ENCODE measurements at regions not wholly inside any gene's neighbourhood (a gene's known extent, or its start where the extent isn't known, plus 50 kb on each side); places are given as distances from the start of the nearest gene placed in this dataset.

DNA sequence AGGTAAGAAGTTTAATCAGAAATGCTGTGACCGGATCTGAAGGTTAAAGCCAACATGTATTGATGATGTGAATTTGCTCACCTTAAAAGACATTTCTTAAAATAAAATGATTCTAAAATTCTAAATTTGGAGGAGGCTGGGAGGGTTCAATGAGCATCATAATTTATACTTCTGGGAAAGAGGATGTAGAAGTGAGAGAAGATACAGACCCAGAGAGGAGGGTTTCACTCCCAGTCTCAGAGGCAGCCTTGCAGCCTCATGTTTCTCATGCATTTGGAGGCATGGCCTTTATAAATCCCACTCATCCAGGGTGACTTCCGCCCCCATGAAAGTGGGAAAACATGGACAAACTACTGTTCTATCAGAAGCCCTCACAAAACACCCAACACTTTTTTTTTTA, 305.6 kb upstream of the PITRM1 start:
- DNase-seq: no peak

DNA sequence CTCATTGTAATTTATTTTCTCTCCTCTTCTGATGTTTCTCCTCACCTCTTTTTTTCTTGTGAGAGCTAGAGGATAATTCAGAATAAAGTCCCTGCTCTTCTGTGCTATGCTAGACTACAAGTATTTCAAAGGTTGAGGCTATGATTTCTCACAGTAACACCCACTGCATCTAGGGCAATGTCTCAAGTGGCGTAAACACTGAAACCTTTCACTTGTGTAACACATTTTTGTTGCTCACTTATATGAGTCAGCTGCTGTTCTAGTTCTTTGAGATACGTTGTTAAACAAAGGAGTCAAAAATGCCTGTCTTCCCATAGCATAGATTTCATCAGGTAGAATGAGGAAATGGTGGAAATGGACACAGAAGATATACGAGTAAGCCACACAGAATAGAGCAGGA, 305.1 kb upstream of the PITRM1 start:
- no peak for DNase-seq

DNA sequence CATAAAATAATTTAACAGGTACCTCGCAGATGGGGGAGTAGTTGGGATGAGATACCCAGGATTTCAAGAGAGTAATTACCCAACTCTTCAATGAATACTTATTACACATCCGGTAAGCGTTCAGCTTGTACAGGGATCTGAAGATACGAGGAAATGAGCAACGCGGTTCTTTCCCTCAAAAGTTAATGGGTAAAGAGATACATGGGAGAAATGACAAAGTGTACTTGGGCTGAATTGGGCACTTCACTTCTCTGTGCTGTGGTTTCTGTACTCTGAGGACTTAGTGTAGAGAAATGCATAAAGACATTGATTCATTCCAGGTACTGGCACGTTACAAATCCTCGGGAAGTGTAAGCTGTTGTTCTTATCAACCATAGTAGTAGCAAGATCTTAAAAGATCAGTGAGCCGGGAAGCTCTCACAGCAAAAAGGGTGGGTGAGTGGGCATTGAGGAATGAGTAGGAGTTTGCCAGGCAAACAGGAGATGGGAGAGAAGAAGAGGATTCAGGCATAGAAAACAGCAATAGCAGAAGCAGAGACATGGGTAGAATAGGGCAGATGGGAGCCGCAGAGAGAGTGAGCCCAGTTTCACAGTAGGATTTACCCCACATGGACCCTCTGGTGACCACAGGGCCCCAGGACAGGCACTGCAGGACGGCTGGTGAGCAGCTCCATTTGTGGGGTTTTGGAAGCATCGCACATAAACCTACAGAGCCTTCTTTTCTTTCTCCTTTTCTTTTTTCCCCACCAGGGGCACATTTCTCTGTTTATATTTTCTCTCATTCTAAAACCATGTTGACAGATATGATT, 304.3 kb upstream of the PITRM1 start:
- no peak for DNase-seq

DNA sequence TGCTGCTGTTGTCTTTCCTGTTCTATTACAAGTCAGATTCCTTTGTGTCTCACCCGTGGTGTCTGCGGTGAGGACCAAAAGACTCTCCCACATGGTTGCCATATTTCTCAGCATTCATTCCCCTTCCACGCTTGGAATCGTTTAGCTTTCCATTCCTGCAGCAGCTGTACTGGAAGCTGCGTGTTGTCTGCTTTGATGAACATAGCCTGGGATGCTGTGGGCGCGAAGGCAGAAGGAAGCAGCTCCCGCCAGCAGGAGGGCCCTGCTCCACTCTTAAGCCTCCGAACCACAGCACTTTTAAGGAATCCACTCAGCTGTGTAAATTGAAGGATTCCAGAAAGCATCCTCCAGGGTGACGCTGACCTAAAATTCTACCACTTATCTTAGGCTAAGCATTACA, 303.6 kb upstream of the PITRM1 start:
- no peak for DNase-seq

DNA sequence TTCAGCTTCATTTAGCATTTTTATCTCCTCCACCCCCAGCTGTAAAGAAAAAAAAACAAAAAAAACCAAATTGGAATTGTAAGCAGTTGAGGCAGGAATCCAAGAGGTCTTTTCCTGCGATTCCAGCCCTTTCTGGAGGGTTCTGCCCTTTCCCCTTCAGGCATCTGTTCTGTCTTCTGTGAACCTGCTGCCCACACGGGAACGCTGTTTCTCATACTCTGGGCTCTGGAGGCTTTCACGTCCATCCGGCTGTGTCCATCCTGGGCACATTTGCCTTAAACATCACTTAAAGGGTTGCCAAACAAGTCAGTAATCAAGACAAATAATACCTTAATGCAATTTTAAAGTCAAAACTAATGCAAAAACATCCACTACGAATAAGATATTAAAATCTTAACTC, 302.8 kb upstream of the PITRM1 start:
- no peak for DNase-seq

DNA sequence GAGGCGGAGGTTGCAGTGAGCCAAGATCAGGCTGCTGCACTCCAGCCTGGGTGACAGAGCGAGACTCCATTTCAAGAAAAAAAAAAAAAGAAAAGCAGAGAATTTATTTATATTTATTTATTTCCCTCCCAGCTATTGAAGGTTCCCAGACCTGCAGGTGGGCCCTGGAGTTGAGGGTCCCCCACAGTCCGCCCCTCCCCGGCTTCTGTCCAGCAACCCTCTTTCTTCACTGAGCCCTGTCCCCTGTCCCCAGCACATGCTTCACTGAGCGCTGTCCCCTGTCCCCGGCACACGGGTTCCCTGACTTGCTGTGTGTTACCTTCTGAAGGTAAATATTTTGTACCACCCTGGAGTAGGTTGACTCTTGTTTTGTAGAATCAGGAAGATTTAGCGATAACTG, 301.7 kb upstream of the PITRM1 start:
- no peak for DNase-seq

DNA sequence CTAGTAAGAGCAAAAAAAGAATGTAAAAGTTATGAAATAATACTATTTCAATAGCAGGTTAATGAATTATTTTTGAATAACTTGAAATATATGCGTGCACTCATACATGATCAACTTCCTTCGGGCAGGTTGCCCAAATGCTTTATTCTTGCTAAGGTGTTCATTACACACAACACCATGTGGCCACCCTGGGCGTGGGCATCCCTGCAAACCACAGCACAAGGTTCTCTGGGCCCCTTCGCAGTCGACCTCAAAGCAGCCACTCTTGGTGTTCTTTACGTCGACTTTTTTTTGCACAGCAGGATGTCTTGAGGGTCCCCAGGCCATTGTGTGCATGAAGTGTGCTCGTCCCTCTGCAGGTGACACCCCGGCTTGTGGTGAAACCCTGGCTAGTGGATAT, 300.7 kb upstream of the PITRM1 start:
- no peak for DNase-seq

DNA sequence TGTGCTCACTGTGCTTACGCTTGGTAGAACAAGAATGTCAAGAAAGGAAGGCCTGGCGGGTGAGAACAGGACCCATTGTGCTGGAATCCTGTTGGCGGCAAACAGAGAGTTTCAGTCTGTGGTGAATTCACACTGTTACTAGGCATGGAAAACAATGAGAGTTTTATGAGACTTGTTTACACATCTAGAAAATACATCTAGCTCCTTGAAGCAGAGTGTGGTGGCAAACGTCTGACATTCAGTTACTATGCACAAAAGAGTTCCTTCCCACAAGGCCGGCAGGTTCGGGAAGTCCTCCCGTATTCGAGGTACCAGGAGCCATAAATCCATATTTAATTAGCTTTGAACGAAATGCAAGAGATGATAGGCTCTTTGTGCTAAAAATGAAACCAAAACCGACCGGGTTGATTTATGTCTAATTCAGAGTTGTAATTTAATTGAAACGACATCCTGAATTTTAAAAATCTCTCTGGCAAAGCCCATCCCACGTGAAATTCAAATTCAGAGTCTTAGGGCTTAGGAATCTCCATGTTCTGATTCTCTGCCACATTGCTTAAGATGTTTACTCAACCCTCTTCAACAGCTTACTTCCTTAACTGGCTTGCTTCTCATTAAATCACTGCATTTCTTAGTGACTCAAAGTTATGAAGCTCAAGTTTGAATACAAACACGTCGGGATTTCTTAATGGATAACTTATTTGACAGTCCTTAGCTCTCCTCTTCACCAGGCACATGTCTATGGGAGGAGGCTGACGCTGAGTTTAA, 299.9 kb upstream of the PITRM1 start:
- DNase-seq: peak in 1 of 6 experiments; percentile 31

DNA sequence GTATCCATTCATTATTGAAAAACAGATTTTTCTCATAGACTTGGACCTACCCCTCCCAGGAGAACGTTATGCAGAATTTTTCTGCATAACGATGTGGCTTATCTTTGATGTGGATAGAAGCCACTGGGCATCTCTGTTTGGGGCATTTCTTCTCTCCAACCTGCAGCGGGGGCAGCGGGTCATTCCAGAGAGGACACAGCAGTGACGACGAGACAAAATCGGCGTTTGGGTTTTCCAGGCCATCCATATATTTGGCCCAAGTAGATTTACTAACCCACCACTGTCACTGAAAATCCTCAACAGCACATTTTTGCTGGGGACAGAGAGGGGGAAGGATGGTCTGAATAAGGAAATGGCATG, 299.3 kb upstream of the PITRM1 start:
- DNase-seq: no peak

DNA sequence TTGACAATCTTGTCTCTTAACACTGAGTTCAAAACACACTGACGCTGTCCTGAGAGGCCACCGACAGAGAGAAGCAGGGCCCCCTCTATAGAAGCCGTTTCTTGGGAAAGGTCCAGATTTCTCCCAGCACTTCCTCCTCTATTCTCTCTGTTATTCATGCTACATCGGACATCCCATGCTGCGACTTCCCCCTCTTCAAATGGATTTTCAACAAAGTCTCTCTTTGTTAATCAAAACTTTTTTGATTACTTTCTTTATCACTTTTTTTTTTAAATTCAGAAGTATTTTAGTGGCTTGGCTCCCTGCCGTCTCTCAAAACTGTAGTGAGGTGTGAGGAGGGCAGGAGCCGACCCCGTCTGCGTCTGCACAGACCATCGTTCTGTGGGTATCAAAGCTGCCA, 298.9 kb upstream of the PITRM1 start:
- DNase-seq: no peak

DNA sequence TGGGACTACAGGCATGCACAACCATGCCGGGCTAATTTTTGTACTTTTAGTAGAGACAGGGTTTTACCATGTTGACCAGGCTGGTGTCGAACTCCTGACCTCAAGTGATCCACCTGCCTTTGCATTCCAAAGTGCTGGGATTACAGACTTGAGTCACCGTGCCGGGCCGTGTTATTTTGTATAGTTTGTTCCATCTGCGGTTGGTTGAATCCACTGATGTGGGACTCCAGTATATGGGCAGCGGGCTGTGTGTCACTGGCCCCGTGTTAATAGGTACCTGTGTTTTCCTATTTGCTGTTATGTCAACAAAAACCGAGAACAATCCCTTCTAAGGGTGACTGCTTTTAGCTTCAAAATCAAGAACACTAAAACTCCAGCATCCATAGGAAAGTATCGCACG, 297.6 kb upstream of the PITRM1 start:
- no peak for DNase-seq

DNA sequence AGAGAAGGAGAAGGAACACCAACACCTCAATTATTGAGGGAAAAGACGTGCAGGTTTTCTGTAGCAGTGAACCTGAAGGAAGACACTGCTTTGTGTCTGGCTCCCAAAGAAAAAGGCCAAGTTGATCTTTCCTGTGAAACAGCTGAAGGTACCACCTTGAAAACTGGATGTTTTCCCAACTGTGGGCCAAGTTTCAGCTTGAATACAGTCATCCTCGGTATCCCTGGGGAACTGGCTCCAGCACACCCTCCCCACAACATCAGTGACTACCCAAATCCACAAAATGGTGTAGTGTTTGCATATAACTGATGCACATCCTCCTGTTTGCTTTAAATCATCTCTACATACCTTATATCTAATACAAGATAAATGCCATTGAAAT, 297.0 kb upstream of the PITRM1 start:
- no peak for DNase-seq

DNA sequence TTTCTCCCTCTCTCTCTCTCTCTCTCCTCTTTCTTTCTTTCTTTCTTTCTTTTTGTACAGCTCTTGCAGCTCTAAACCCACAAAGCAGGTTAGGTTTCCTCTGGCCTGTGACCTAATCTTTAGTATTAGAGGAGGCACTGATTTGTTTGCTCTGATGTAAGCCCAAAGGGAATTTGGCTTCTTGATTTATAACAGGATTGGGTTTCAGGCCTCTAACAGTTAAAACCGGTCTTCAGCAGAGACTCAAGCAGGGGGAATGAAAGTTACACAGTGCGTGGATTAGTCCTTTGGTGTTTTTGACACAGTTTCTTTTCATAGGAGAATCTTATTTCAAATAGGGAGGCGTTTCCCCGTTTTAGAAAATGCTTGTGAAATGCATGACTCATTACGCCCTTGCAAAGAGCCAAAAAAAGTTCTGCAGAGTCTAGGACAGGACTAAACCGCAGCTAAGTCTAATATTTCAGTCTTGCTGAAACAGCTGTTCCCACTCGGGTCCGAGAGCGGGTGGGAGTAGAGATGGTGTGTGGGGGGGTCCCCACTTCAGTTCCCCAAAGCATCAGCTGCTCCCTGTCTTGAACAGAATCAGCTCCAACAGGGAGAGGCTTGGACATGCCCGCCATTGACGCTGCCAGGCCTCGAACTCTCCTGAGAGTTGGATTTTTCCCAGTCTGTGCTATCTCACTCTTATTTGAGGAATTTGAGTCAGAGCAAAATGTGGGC, 296.5 kb upstream of the PITRM1 start:
- DNase-seq: no peak

DNA sequence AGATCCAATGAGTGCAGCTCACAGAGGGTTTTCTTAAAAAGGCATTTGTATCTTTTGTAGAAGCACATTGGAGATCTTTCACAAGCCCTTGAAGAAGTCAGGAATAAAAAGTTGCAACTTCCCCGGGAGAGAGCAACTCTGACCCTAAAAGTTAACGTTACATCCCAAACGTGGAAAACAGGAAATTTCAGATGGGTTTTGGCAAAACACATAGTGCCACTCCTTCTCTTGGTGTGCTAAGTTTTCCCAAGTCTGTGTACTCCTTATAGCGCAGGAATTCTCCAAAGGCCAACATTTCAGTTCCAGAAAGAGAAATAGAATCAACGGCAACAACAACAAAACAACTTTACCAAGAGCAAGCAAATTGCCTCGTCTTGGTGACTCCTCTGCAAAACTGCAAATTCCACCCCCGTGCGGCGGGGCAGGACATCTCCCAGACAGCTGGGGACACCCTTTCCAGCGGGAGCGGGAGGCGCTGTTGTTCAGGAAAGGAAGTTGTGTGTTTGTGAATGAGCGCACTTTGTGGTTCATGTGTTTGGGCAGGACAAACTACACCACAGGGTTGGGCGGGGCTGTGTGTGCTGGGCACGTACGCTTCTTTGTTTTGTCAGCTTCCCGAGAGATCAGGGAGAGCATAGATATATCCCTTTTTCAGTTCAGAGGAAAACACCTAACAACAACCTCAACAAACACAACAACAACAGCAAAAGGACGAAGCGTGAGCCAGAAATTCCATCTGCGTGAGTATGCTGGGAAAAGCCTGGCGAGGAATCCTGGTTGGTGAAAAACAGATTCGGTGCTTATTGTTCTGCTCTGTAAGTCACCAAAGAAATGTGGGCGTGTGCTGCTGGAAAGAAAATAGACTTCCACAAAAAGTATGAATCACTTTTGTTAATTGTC, 294.7 kb upstream of the PITRM1 start:
- no peak for DNase-seq

DNA sequence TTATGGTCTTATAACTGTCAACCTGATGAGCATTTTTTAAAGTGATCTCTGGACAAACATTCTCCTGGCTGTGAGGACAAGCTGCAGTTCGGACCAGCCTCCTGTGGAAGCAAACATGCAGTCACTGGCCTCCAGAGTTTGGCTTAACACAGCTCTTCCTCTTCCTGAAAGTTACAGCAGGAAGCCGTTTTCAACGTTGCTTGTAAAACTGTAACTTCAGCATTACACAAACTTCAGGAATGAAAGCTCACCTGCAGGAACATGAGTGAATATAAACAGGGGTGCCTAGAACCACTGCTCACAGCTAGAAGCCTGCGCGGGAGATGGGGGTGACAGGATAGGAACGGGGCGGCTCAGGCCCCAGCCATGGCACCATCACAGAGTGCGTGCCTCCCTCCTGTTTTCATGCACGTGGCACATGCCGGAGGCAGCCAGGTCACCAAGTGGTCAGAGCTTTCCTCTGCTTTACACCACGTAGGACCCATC, 292.9 kb upstream of the PITRM1 start:
- no peak for DNase-seq

DNA sequence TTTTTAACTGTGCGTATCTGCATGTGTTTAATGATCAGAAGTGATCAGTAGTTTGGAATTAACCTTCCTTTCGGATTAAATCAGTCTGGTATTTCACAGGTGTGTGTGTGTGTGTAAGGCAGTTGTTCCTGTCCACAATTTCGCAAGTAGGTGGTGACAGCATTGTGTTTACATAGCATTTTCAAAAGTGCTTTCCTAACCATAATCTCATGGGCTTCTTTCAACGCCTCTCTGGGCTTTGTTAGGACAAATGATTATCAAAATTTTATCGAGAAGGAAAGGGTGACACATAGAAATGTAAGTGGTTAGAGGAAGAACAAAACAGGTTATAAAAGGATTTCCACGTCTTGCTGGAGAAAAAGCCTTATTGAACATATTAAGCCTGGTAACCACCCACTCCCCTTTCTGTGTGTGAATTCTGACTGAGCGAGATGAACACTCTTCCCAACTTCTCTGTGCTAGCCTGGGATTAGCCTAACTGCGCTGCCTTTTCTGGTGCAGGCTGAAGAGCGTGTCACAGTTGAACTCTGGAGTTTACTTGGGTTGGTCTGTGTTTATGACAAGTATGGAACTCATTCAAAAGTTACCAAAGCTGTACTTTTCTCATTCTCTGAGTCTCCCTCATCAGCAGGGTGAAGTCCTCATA, 292.3 kb upstream of the PITRM1 start:
- no peak for DNase-seq

DNA sequence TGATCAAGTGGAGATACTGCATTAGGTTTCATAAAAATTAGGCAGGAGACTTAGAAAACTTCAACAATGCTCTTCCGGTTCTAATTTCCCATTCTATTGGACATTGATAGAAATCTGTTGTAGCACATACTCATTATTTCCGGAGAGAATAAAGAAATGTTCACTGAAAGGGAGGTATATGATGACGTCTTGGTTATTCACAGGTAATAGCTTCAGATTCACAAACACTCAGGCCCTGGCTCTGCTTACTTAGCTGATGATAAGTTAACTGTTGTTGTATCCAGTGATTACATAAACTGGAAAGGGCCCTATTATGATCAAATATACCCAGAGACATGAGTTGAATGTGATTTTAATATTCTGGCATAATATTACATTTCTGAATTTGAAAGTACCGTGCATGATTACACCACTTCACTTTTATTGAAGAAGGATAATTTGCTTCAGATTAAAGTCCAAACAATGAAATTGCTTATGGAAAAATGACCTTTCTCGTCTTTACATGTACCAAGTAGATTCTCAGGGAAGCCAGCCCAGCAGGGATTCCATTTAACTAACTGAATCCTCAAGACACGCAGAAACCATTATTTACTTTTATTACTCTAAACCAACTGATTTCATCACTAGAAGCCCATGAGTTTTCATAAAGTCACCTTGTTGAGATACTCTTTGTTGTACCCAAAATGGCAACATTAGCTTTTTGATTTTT, 288.0 kb upstream of the PITRM1 start:
- no peak for DNase-seq

DNA sequence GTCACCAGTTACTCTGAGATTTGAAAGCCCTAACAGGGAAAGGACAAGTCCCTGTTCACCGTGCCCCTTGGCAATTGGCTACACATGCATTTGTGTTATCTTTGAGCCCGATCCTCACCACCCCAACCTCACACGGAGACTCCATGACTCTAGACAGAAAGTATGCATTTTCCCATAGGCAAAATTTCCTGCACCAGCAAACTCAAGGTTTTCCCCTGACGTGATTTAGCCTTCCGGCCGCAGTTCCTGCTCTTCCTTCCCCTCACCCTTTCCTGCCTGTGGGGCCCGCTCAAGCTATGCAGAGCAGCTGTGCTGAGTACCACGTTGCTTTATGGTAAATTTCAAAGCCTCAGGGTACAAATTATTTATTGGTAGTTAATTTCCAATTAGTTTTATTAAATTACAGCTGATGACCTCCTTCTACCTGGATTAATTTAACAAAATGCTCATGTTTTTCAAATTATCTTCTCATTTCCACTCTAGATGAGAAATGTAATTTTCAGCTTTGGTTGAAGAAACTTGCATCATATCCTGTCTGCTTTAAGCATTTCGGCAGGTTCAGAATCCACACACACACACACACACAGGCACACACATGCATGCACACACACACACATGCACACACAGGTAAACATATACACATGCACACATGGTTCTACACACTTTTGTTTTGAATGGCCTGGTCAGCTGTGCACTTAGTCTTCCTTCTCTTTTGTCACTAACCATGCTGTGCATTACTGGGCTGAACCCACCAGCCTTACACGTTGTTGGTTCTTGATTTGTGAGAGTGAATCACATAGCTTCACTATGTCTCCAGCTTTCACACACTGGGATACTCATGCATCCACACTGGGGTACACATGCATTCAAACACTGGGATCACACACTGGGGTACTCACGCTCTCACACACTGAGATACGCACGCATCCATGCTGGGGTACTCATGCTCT, 283.1 kb upstream of the PITRM1 start:
- peak in 1 of 6 experiments; percentile 47 for DNase-seq

DNA sequence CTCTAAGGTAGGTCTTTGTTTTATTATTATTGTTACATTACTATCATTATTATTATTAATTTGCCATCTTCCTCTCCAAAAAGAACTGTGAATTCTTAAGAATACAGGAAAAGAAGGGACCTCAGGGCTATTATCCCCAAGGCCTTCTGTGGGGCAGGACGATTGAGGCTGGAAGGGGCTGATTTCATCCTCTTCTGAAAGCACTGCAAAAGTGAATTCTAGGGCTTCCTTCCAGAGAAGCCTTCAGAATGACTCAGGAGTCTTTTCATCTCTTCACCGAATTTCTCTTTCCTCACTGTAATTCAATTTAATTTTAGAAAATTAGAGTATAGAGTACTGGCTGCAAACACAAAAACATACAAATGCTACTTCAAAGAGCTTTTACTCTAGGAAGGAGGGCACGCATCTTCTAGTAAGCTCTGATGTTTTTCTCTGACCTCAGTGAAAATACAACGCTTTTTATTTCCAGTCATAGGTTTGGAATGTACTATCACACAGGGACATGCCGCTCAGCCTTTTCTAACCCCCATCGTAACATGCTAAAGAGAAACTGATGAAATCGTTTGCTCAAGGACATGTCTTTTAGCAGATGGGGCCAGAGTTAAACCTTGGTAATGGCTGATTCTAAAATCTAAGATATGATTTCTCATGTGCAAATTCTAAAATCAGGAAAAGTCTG, 280.2 kb upstream of the PITRM1 start:
- no peak for DNase-seq

DNA sequence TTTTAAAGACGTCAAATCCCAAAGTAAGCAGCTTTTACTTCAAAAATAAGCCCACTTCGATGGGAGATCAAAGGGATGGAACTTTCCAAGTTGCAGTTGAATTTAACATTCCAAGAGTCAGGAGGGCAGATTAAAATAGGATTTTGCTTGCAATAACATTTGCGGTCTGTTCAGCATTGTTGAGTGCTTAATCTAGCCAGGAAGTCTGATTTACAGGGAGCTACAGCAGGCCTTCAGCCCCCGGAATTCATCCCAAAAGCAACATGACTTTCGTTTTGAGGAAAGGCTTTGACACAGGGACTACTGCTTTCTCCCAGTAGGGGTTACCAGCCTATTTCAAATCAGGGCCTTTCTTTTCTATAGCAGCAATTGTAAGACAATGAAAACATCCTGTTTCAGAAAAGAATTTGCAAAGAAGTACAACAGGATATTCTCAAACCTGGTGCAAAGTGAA, 279.6 kb upstream of the PITRM1 start:
- peak in 2 of 6 experiments; percentile 19 to 38 for DNase-seq

Data from stimulated activated naive CD4-positive, alpha-beta T cell (primary cell).